ENCODE measurements at regions not wholly inside any gene's neighbourhood (a gene's known extent, or its start where the extent isn't known, plus 50 kb on each side); places are given as distances from the start of the nearest gene placed in this dataset.

DNA sequence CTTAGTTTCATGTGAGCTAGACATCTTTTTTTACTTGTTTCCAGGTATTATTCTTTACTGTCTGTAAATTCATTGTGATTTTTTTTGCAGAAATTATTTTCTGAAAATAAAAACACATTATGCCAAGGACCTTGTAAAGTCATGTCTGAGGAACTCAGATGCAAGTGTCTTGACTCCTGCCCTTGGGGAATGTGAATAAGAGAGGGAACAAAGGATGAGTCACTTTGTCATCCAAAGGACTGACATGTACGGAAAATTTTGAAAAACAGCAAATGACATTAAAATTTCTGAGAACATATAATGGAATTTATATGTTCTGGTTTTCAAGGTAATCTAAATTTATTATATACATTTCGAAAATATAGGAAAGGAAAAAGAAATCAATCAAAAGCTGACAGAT, 660.4 kb downstream of the CD109 start:
- H3K27me3 ChIP-seq (ENCODE audit: control insufficient read depth in 1 of 2, insufficient read depth in 2 of 2, low read length in 2 of 2), result no peaks in the 10 kb centered on the region; a peak in 1 of 5 replicates
- in situ Hi-C loops (cut with HindIII; ENCODE audit: extremely low pct_ligation_motif_present, low pct_unique_long_range_greater_than_20kb) (no loop called here), intact Hi-C loops (cut with micrococcal nuclease; ENCODE audit: unreplicated experiment) (no loop called here)
- no peak overlapping the region for H3K27ac ChIP-seq (ENCODE audit: extremely low read length, insufficient read depth, low read length)
- no peaks in the 10 kb centered on the region for H3K79me2 ChIP-seq (ENCODE audit: insufficient read depth, low read length)
- DNase-seq (ENCODE audit: low spot score), result no peak
- 3% methylated on average over 2 of the region's 2 CpGs for WGBS (ENCODE audit: low lambda C conversion rate)
- CTCF ChIA-PET (ENCODE audit: low intra/inter-chr PET ratio, low total read pairs), result no interaction called here
- POLR2A ChIA-PET, result no interaction called here
- no peak overlapping the region for H3K4me2 ChIP-seq (ENCODE audit: low read depth, low read length)
- no peak overlapping the region for H2AFZ ChIP-seq (ENCODE audit: low read length)
- no peak for TF ChIP-seq HNRNPH1 (optimal IDR thresholded peaks at IDR 0.05; ENCODE audit: low read depth, low read length)
- TF ChIP-seq AKAP8 (CRISPR knock-in tag; IDR thresholded peaks at IDR 0.05), result no peak
- TF ChIP-seq JUNB (CRISPR knock-in tag; IDR thresholded peaks at IDR 0.05; ENCODE audit: borderline replicate concordance), result no peak
- no peak for TF ChIP-seq DMAP1 (CRISPR knock-in tag; IDR thresholded peaks at IDR 0.05)
- no peak for TF ChIP-seq KDM4B (CRISPR knock-in tag; IDR thresholded peaks at IDR 0.05)
- TF ChIP-seq TCF7L2 (IDR thresholded peaks at IDR 0.05; ENCODE audit: low read depth, low read length), result no peak
- no peak for TF ChIP-seq MAZ (IDR thresholded peaks at IDR 0.05; ENCODE audit: borderline replicate concordance, low read depth, low read length)
- TF ChIP-seq MAZ (CRISPR knock-in tag; IDR thresholded peaks at IDR 0.05; ENCODE audit: low read depth), result no peak
- no peak for TF ChIP-seq TFE3 (CRISPR knock-in tag; IDR thresholded peaks at IDR 0.05)
- no peak for TF ChIP-seq AHR (CRISPR knock-in tag; IDR thresholded peaks at IDR 0.05)
- TF ChIP-seq, protein P1, sequence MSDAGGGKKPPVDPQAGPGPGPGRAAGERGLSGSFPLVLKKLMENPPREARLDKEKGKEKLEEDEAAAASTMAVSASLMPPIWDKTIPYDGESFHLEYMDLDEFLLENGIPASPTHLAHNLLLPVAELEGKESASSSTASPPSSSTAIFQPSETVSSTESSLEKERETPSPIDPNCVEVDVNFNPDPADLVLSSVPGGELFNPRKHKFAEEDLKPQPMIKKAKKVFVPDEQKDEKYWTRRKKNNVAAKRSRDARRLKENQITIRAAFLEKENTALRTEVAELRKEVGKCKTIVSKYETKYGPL (CRISPR knock-in tag; IDR thresholded peaks at IDR 0.05), result no peak
- TF ChIP-seq ZNF607 (CRISPR knock-in tag; IDR thresholded peaks at IDR 0.05; ENCODE audit: borderline replicate concordance), result no peak
- TF ChIP-seq BHLHE40 (IDR thresholded peaks at IDR 0.05; ENCODE audit: low read length), result no peak
- no peak overlapping the region for H3K9ac ChIP-seq (ENCODE audit: insufficient read depth, low read depth, low read length)
- H3K4me1 ChIP-seq (ENCODE audit: insufficient read depth, low read length), result no peaks in the 10 kb centered on the region
- no peak for FAIRE-seq
- no peak overlapping the region for H3K4me3 ChIP-seq (replicated peaks in 1 of 3; ENCODE audit: insufficient read depth in 1 of 3, low read depth in 2 of 3, low read length in 3 of 3)
- ATAC-seq, result no peak
- no peaks in the 10 kb centered on the region for H3K36me3 ChIP-seq (replicated peaks in 1 of 2; ENCODE audit: control insufficient read depth in 1 of 2, insufficient read depth in 2 of 2, low read length in 2 of 2)
- no peaks in the 10 kb centered on the region for H3K9me3 ChIP-seq (ENCODE audit: low read length)
- no peaks in the 10 kb centered on the region for H4K20me1 ChIP-seq (ENCODE audit: insufficient read depth, low read length)
- no TSS peak for BruUV-seq (replicated peaks)

All from HepG2 (cell line).